Activated T-helper 2 cell treated with anti-CD3 and anti-CD28 coated beads, Interferon-gamma antibody, Interleukin-2, Interleukin-4, amounts not matched to agents 10 μg/mL and 5 μg/mL and 100 μg/mL, durations not matched to agents 14 hours and 24 hours and 36 hours (primary cell): ENCODE measurements at regions not wholly inside any gene's neighbourhood (a gene's known extent, or its start where the extent isn't known, plus 50 kb on each side); places are given as distances from the start of the nearest gene placed in this dataset.

Experiments
- DNase-seq: peaks from one replicate; pipeline ENCODE4 v3.0.0; 2021; ENCODE audit warnings: low spot score
- H3K27ac Mint-ChIP-seq: one replicate; pipeline ENCODE4 v1.8.0; 2021; ENCODE audit warnings: mixed read lengths
- H3K27me3 Mint-ChIP-seq: one replicate; pipeline ENCODE4 v1.8.0; 2021; ENCODE audit warnings: low read depth, mixed read lengths
- H3K36me3 Mint-ChIP-seq: one replicate; pipeline ENCODE4 v1.8.0; 2021; ENCODE audit warnings: low read depth, mixed read lengths
- H3K4me1 Mint-ChIP-seq: one replicate; pipeline ENCODE4 v1.8.0; 2021; ENCODE audit warnings: low read depth, mixed read lengths
- H3K4me3 Mint-ChIP-seq: one replicate; pipeline ENCODE4 v1.8.0; 2021; ENCODE audit warnings: low read depth, mild to moderate bottlenecking, moderate library complexity, mixed read lengths
- H3K9me3 Mint-ChIP-seq: one replicate; pipeline ENCODE4 v1.8.0; 2021; ENCODE audit warnings: mixed read lengths
- intact Hi-C: fragments of 100-400 bp; cut with micrococcal nuclease; formaldehyde crosslinking; loops from one replicate; pipeline ENCODE4 v1.15.1; 2023

GRCh38 chr14:55734731-55735130, 154.7 kb downstream of the KTN1 start:
- no peaks in the 10 kb centered on the region for H3K36me3 Mint-ChIP-seq
- no peaks in the 10 kb centered on the region for H3K4me1 Mint-ChIP-seq
- H3K27me3 Mint-ChIP-seq, result peaks cover 5% of the 10 kb centered on the region
- H3K9me3 Mint-ChIP-seq, result peaks cover 3% of the 10 kb centered on the region
- H3K4me3 Mint-ChIP-seq, result no peak overlapping the region
- H3K27ac Mint-ChIP-seq, result no peak overlapping the region
- intact Hi-C loops, result loop anchor here (10.0 kb wide), 1 partner anchor 740 kb away; no protein-coding TSS in a partner anchor
- no peak for DNase-seq

GRCh38 chr14:55739967-55740648, 160.1 kb downstream of the KTN1 start:
- DNase-seq, result no peak
- Mint-ChIP-seq H3K27ac (no peak overlapping the region), H3K27me3 (no peaks in the 10 kb centered on the region), H3K9me3 (peaks cover 3% of the 10 kb centered on the region), H3K4me3 (no peak overlapping the region), H3K36me3 (no peaks in the 10 kb centered on the region), H3K4me1 (no peaks in the 10 kb centered on the region)
- intact Hi-C loops, result loop anchor here (10.0 kb wide), 1 partner anchor 735 kb away; no protein-coding TSS in a partner anchor

- Mint-ChIP-seq H3K4me3 (no peak overlapping the region), H3K27ac (no peak overlapping the region), H3K4me1 (no peaks in the 10 kb centered on the region), H3K9me3 (peaks cover 3% of the 10 kb centered on the region), H3K36me3 (no peaks in the 10 kb centered on the region), H3K27me3 (no peaks in the 10 kb centered on the region)
- no peak for DNase-seq
- intact Hi-C loops, result no loop called here
Observed at GRCh38 chr14:55740649-55740989, 160.6 kb downstream of the KTN1 start.

DNA sequence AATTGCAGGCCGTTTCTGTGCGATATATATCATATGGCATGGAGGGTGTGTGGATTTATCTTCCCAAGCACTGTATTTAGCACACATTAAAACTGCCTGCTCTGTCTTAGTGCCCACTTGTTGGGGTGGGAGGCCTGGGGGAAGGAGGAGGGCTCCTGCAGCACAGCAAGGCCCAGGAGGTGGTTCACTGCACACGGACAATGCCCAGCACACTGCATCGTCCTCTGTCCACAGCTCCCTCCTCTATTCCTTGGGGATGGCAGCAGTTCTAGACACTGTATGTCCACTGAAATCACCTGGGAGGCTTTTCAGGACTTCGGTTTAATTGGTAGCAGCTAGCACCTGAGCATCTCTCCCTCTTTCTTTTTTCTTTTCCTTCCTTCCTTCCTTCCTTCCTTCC, 161.2 kb downstream of the KTN1 start:
- intact Hi-C loops, result no loop called here
- H3K9me3 Mint-ChIP-seq, result peaks cover 3% of the 10 kb centered on the region
- H3K4me3 Mint-ChIP-seq, result no peak overlapping the region
- no peaks in the 10 kb centered on the region for H3K27me3 Mint-ChIP-seq
- H3K27ac Mint-ChIP-seq, result no peak overlapping the region
- no peaks in the 10 kb centered on the region for H3K36me3 Mint-ChIP-seq
- no peak for DNase-seq
- no peaks in the 10 kb centered on the region for H3K4me1 Mint-ChIP-seq

DNA sequence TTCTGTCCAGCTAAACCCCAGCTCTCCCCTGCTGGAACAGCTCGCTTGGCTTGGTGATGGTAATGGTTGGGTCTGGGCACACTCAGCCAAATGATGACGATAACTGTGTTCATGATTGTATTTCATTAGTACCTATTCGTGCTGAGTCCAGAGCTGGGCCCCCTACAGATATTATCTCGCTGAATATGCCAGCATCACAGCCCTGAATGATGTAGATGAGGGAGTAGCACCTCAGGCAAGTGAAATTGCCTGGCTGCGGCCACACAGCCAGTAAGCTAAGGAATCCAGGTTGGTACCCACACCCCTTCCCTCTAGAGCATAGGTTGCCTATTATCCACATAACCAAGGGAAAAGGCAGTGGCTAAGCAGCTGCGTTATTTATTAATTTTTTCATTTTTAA, 163.5 kb downstream of the KTN1 start:
- Mint-ChIP-seq H3K36me3 (no peaks in the 10 kb centered on the region), H3K4me3 (no peak overlapping the region), H3K27me3 (no peaks in the 10 kb centered on the region), H3K4me1 (no peaks in the 10 kb centered on the region), H3K27ac (no peak overlapping the region), H3K9me3 (no peaks in the 10 kb centered on the region)
- intact Hi-C loops, result no loop called here
- DNase-seq, result no peak

DNA sequence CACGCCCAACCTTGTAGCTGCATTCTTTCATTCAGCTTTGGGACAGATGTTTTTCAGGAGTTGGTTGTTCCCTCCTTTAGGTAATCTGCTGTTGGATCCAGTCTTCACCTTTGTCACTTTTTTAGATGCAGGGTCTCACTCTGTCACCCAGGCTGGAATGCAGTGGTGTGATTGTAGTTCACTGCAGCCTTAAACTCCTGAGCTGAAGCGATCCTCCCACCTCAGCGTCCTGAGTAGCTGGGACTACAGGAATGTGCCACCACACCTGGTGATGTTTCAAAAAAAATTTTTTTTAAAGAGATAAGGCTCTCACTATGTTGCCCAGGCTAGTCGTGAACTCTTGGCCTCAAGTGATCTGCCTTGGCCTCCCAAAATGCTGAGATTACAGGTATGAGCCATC, 164.3 kb downstream of the KTN1 start:
- Mint-ChIP-seq H3K4me1 (no peaks in the 10 kb centered on the region), H3K36me3 (no peaks in the 10 kb centered on the region), H3K27me3 (no peaks in the 10 kb centered on the region), H3K27ac (no peak overlapping the region), H3K4me3 (no peak overlapping the region), H3K9me3 (no peaks in the 10 kb centered on the region)
- intact Hi-C loops, result no loop called here
- no peak for DNase-seq

GRCh38 chr14:55745906-55746305, 165.9 kb downstream of the KTN1 start:
- H3K36me3 Mint-ChIP-seq, result no peaks in the 10 kb centered on the region

DNA sequence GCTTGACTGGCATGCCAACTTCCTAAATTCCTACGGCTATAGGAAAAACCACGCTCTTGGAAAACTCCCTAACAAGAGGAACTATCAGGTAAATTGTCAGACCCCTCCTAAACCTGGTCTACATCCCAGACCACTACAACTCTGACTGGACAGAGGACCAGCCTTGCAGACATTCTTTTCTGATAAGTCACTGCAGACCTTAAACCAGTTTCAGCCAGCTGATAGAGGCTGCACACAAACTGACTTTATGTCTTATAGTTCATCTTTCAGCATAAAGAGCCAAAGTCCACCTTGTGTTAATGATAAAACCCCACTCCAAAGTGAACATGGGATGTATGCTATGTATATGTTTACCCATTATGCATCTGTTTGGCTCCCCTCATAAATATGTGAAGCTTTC, 166.6 kb downstream of the KTN1 start:
- Mint-ChIP-seq H3K27me3 (no peaks in the 10 kb centered on the region), H3K27ac (no peak overlapping the region), H3K36me3 (no peaks in the 10 kb centered on the region), H3K9me3 (no peaks in the 10 kb centered on the region), H3K4me1 (no peaks in the 10 kb centered on the region), H3K4me3 (no peak overlapping the region)
- DNase-seq, result no peak
- intact Hi-C loops, result no loop called here

More at GRCh38 chr14:55745906-55746305, 165.9 kb downstream of the KTN1 start:
- H3K4me1 Mint-ChIP-seq, result no peaks in the 10 kb centered on the region
- intact Hi-C loops, result no loop called here
- H3K4me3 Mint-ChIP-seq, result no peak overlapping the region
- no peak for DNase-seq
- no peaks in the 10 kb centered on the region for H3K9me3 Mint-ChIP-seq
- no peaks in the 10 kb centered on the region for H3K27me3 Mint-ChIP-seq
- H3K27ac Mint-ChIP-seq, result no peak overlapping the region

GRCh38 chr14:55747186-55747585, 167.2 kb downstream of the KTN1 start:
- no peak overlapping the region for H3K27ac Mint-ChIP-seq
- intact Hi-C loops, result no loop called here
- no peaks in the 10 kb centered on the region for H3K9me3 Mint-ChIP-seq
- no peak overlapping the region for H3K4me3 Mint-ChIP-seq
- DNase-seq, result no peak
- H3K4me1 Mint-ChIP-seq, result no peaks in the 10 kb centered on the region
- no peaks in the 10 kb centered on the region for H3K36me3 Mint-ChIP-seq
- no peaks in the 10 kb centered on the region for H3K27me3 Mint-ChIP-seq

- no peaks in the 10 kb centered on the region for H3K4me1 Mint-ChIP-seq
- intact Hi-C loops, result no loop called here
- H3K4me3 Mint-ChIP-seq, result no peak overlapping the region
- H3K27me3 Mint-ChIP-seq, result no peaks in the 10 kb centered on the region
- no peak overlapping the region for H3K27ac Mint-ChIP-seq
- DNase-seq, result no peak
- H3K36me3 Mint-ChIP-seq, result no peaks in the 10 kb centered on the region
- H3K9me3 Mint-ChIP-seq, result no peaks in the 10 kb centered on the region
Observed at GRCh38 chr14:55749201-55749812, 169.3 kb downstream of the KTN1 start.

GRCh38 chr14:55749946-55750345, 169.9 kb downstream of the KTN1 start:
- intact Hi-C loops, result no loop called here
- no peak overlapping the region for H3K4me3 Mint-ChIP-seq
- no peaks in the 10 kb centered on the region for H3K9me3 Mint-ChIP-seq
- H3K27me3 Mint-ChIP-seq, result no peaks in the 10 kb centered on the region
- H3K27ac Mint-ChIP-seq, result no peak overlapping the region
- H3K36me3 Mint-ChIP-seq, result no peaks in the 10 kb centered on the region
- H3K4me1 Mint-ChIP-seq, result no peaks in the 10 kb centered on the region
- no peak for DNase-seq

DNA sequence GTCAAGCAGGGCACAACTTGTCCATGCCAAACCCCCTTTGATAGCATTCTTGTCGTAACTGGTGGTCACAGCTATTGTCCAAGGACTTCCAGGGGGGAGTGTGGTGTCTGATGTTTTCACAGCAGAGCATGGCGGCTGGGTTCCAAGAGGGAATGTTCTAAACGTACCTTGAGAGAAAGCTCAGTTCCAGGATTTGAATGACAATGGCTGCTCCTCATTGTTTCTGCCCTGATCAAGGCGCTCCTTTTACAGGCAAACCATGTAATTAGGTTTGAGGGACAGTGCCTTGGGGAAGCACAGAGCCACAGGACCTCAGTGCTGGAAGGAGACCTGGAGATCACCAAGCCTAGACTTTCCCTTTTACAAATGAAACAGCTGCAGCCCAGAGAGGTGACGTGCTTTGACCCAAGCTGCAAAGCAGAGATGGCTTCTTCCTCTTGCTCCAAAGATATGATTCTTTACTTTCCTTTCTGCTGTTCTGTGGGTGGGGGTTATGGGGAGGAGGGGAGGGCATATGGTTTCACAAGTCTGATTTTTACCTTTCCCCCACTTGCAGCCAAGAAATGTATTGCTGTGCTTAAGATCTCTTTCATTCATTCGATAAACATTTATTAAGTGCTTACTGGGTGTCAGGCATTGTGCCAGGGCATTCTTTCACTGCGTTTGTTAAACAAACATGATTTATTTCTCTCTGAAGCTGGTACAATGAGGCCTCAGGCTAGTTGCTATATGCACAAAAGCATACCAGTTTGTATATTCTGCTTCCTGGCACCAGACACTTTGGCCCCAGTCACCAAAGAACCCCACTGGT, 172.8 kb downstream of the KTN1 start:
- no peaks in the 10 kb centered on the region for H3K4me1 Mint-ChIP-seq
- intact Hi-C loops, result no loop called here
- H3K9me3 Mint-ChIP-seq, result no peaks in the 10 kb centered on the region
- no peak overlapping the region for H3K27ac Mint-ChIP-seq
- peaks cover under 1% of the 10 kb centered on the region for H3K27me3 Mint-ChIP-seq
- no peak for DNase-seq
- H3K4me3 Mint-ChIP-seq, result no peak overlapping the region
- H3K36me3 Mint-ChIP-seq, result no peaks in the 10 kb centered on the region

- Mint-ChIP-seq H3K27ac (no peak overlapping the region), H3K36me3 (no peaks in the 10 kb centered on the region), H3K27me3 (peaks cover 3% of the 10 kb centered on the region), H3K4me1 (no peaks in the 10 kb centered on the region), H3K9me3 (no peaks in the 10 kb centered on the region), H3K4me3 (no peak overlapping the region)
- intact Hi-C loops, result no loop called here
- no peak for DNase-seq
Observed at GRCh38 chr14:55754471-55754870, 174.5 kb downstream of the KTN1 start.
